Colonic mucosa (tissue), 4 donors: ENCODE measurements at regions not wholly inside any gene's neighbourhood (a gene's known extent, or its start where the extent isn't known, plus 50 kb on each side); places are given as distances from the start of the nearest gene placed in this dataset.

Experiments
- DNase-seq: peaks from one replicate; pipeline ENCODE4 v3.0.0-alpha.2; 2020
- H3K27ac ChIP-seq: fragments of 200-600 bp; one replicate; pipeline ENCODE4 v1.8.0; 2021
- H3K27me3 ChIP-seq: fragments of 200-600 bp; one replicate; pipeline ENCODE4 v1.8.0; 2021
- H3K36me3 ChIP-seq: fragments of 200-600 bp; one replicate; pipeline ENCODE4 v1.8.0; 2021
- H3K4me1 ChIP-seq: fragments of 200-600 bp; one replicate; pipeline ENCODE4 v1.8.0; 2021; ENCODE audit warnings: mild to moderate bottlenecking
- H3K4me3 ChIP-seq: fragments of 200-600 bp; one replicate; pipeline ENCODE4 v1.8.0; 2021
- H3K9ac ChIP-seq, 2 donors: one replicate each; pipeline ENCODE4 v1.7.0; 2013; ENCODE audit warnings: control low read depth in 2 of 2, low read depth in 2 of 2, low read length in 2 of 2
- H3K9me3 ChIP-seq: fragments of 200-600 bp; one replicate; pipeline ENCODE4 v1.8.0; 2021
- CTCF ChIP-seq: fragments of 200-600 bp; IDR thresholded peaks from one replicate; pipeline ENCODE4 v1.8.0; 2022; ENCODE audit warnings: antibody characterized with exemption, mild to moderate bottlenecking
- intact Hi-C: fragments of 100-400 bp; cut with DNase I; formaldehyde crosslinking; loops from one replicate; pipeline ENCODE4 v1.14.1; 2022
- donor health status: healthy.
- donor health status: DM: no; HTN: no; CAD: no.
- donor health status: DM: no; HTN: no; CAD: no.

GRCh38 chr1:63710308-63710707 is 63.5 kb upstream of the ROR1 start:
- H3K9me3 ChIP-seq = no peaks in the 10 kb centered on the region

DNA sequence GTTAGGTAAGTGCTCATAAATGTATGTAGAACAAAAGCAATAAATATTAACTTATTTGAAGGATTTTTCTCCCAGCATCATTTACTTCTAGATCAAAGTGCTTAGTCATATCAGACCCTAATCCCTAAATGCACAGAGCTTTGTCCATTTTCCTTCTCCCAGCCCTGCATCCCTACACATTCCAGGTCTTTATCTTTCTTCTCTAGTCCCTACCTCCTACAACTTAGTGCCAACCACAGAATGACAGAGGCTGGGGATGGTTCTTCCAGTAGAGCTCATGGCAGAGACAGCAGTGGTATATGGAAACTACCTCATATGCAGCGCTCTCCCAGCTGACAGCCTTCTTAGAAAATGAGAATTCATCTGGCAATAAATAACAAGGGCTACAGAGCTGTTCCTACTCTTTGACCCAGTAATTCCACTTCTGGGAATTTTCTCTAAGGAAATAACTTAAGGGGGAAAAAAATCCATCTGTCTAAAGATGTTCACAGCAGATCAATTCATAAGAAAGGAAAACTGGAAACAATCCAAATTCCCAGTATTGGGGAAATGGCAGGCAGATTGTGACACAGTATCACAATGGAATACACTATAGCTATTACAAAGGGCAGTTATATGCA is 62.9 kb upstream of the ROR1 start:
- no peak for TF ChIP-seq CTCF
- Histone ChIP-seq H3K27me3 (no peaks in the 10 kb centered on the region), H3K4me3 (no peak overlapping the region), H3K9ac (no peak overlapping the region), H3K36me3 (no peaks in the 10 kb centered on the region), H3K9me3 (no peaks in the 10 kb centered on the region), H3K4me1 (no peaks in the 10 kb centered on the region), H3K27ac (no peak overlapping the region)
- no peak for DNase-seq
- intact Hi-C loops = no loop called here

More at GRCh38 chr1:63710308-63710707, 63.5 kb upstream of the ROR1 start:
- DNase-seq = no peak
- no peak overlapping the region for H3K27ac ChIP-seq
- intact Hi-C loops = no loop called here
- no peaks in the 10 kb centered on the region for H3K27me3 ChIP-seq
- H3K36me3 ChIP-seq = no peaks in the 10 kb centered on the region
- H3K4me3 ChIP-seq = no peak overlapping the region
- no peak for TF ChIP-seq CTCF
- H3K9ac ChIP-seq = no peak overlapping the region
- no peaks in the 10 kb centered on the region for H3K4me1 ChIP-seq

GRCh38 chr1:63713041-63713440 is 60.8 kb upstream of the ROR1 start:
- no peak for TF ChIP-seq CTCF
- H3K9me3 ChIP-seq = no peaks in the 10 kb centered on the region
- no peaks in the 10 kb centered on the region for H3K27me3 ChIP-seq
- DNase-seq = no peak
- no peak overlapping the region for H3K9ac ChIP-seq
- no peak overlapping the region for H3K27ac ChIP-seq
- H3K36me3 ChIP-seq = no peaks in the 10 kb centered on the region
- no peak overlapping the region for H3K4me3 ChIP-seq
- H3K4me1 ChIP-seq = no peaks in the 10 kb centered on the region
- intact Hi-C loops = no loop called here

DNA sequence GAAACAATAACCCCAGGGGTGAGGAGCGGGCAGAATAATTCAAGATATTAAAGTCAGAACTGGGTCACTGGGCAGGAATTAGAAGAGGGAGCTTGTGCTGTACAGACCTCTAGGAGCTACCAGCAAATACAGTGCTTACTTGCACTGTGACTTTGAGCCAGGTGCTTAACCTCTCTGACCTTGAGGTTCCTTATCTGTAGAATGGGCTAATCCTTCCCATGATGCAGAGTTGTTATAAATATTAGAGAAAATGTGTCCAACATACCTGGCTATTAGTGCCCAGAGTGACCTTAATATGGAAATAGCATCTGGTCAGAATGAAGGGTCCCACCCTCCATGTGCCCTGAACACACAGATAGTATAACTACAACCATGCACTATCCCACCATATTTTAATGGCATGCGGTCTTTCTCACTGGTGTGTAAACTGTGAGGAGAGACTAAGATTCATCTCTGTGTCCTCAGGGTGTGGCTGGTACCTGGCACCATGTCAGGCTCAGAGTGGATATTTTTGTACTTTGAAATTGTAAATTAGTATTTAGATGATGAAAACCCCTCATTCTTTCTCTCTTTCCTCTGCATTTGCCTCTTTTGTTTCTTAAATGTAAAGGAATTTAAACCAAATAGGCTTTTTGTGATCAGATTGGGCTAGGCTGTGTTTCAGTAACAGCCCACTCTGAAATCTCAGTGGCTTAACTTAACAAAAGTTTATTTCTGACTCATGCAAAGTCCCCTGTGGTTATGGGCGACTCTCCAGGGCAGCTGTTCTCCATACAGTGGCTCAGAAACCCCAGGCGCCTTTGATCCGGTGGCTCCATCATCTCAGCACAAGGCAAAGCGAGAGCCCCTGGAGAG is 60.0 kb upstream of the ROR1 start:
- Histone ChIP-seq H3K4me1 (no peaks in the 10 kb centered on the region), H3K36me3 (no peaks in the 10 kb centered on the region), H3K9me3 (no peaks in the 10 kb centered on the region), H3K4me3 (no peak overlapping the region), H3K9ac (no peak overlapping the region), H3K27ac (no peak overlapping the region), H3K27me3 (no peaks in the 10 kb centered on the region)
- TF ChIP-seq CTCF = no peak
- intact Hi-C loops = no loop called here
- no peak for DNase-seq

GRCh38 chr1:63714482-63714760 is 59.4 kb upstream of the ROR1 start:
- Histone ChIP-seq H3K36me3 (no peaks in the 10 kb centered on the region), H3K4me1 (no peaks in the 10 kb centered on the region), H3K27me3 (no peaks in the 10 kb centered on the region), H3K4me3 (no peak overlapping the region), H3K9me3 (no peaks in the 10 kb centered on the region), H3K27ac (no peak overlapping the region), H3K9ac (no peak overlapping the region)
- no peak for TF ChIP-seq CTCF
- intact Hi-C loops = no loop called here
- no peak for DNase-seq
